Liver (tissue), 3 donors: ENCODE measurements at regions not wholly inside any gene's neighbourhood (a gene's known extent, or its start where the extent isn't known, plus 50 kb on each side); places are given as distances from the start of the nearest gene placed in this dataset.

Experiments used
- ATF3 ChIP-seq: IDR thresholded peaks from 2 replicates; pipeline ENCODE4 v1.6.1; 2016; ENCODE audit warnings: antibody characterized with exemption
- CTCF ChIP-seq: fragments of 150-350 bp; IDR thresholded peaks from 2 replicates; pipeline ENCODE4 v1.5.1; 2017; ENCODE audit warnings: improper control_type of control experiment, low read depth, low read length; ENCODE audit not compliant: missing input control
- EGR1 ChIP-seq, 2 donors: IDR thresholded peaks; 2 replicates each; pipeline ENCODE4 v1.6.1; 2016 to 2018; ENCODE audit warnings: antibody characterized with exemption in 2 of 2, low read depth in 2 of 2
- FOXA1 ChIP-seq: IDR thresholded peaks from 2 replicates; pipeline ENCODE4 v1.6.1; 2016; ENCODE audit warnings: antibody characterized with exemption
- GABPA ChIP-seq, 2 donors: IDR thresholded peaks in 1 of 2; conservative IDR thresholded peaks in 1 of 2; 2 replicates each; pipeline ENCODE4 v1.6.1; 2016; ENCODE audit warnings: antibody characterized with exemption in 2 of 2, mild to moderate bottlenecking in 1 of 2, moderate library complexity in 1 of 2
- JUND ChIP-seq, 2 donors: IDR thresholded peaks; 2 replicates each; pipeline ENCODE4 v1.6.1; 2016; ENCODE audit warnings: antibody characterized with exemption in 2 of 2
- MAX ChIP-seq: IDR thresholded peaks from 2 replicates; pipeline ENCODE4 v1.6.1; 2016; ENCODE audit warnings: antibody characterized with exemption
- REST ChIP-seq: IDR thresholded peaks from 2 replicates; pipeline ENCODE4 v1.6.1; 2016; ENCODE audit warnings: antibody characterized with exemption, mild to moderate bottlenecking
- SP1 ChIP-seq: IDR thresholded peaks from 2 replicates; pipeline ENCODE4 v1.6.1; 2018; ENCODE audit warnings: antibody characterized with exemption, mild to moderate bottlenecking
- YY1 ChIP-seq: IDR thresholded peaks from 2 replicates; pipeline ENCODE4 v1.6.1; 2016; ENCODE audit warnings: antibody characterized with exemption, mild to moderate bottlenecking
- donor health status: healthy.
- donor health status: healthy.

GRCh38 chr17:26775219-26775822, 518.6 kb upstream of the WSB1 start:
- TF ChIP-seq CTCF = no peak
- TF ChIP-seq GABPA (IDR thresholded peaks at IDR 0.05 in 1 of 2, conservative IDR thresholded peaks at IDR 0.05 in 1 of 2) = no peak
- no peak for TF ChIP-seq JUND (IDR thresholded peaks at IDR 0.05)
- TF ChIP-seq ATF3 = no peak
- no peak for TF ChIP-seq REST
- no peak for TF ChIP-seq EGR1 (IDR thresholded peaks at IDR 0.05; ENCODE audit: low read depth in 2 of 2)
- no peak for TF ChIP-seq YY1
- TF ChIP-seq FOXA1 = no peak
- no peak for TF ChIP-seq SP1
- TF ChIP-seq MAX = no peak
